Thoracic aorta (tissue), 2 donors: ENCODE measurements at regions not wholly inside any gene's neighbourhood (a gene's known extent, or its start where the extent isn't known, plus 50 kb on each side); places are given as distances from the start of the nearest gene placed in this dataset.
"Not testable (repeated sequence)": the region's sequence is repeated elsewhere in the genome, so short reads cannot be mapped to it uniquely, and the experiment has no call there.

Source experiments
- ATAC-seq: fragments of 150-250 bp; one replicate; pipeline ENCODE4 v1.8.0; 2017; ENCODE audit warnings: low read depth; ENCODE audit not compliant: insufficient number of reproducible peaks, low FRiP score
- DNase-seq: peaks from one replicate; pipeline ENCODE4 v3.0.0-alpha.2; 2020; ENCODE audit warnings: low spot score
- H3K27ac ChIP-seq, 2 donors: fragments of 200-600 bp; sonication (generic); 1 replicate in 1 of 2; 2 replicates in 1 of 2; pipeline ENCODE4 v1.5.1; 2016; ENCODE audit warnings: mild to moderate bottlenecking in 2 of 2, moderate library complexity in 2 of 2
- H3K27me3 ChIP-seq: fragments of 200-600 bp; sonication (generic); replicated peaks from 2 replicates; pipeline ENCODE4 v1.6.0; 2016; ENCODE audit warnings: mild to moderate bottlenecking; ENCODE audit not compliant: insufficient read depth
- H3K36me3 ChIP-seq: fragments of 200-600 bp; sonication (generic); one replicate; pipeline ENCODE4 v1.5.1; 2016
- H3K4me1 ChIP-seq, 2 donors: fragments of 200-600 bp; sonication (generic); 1 replicate in 1 of 2; 2 replicates in 1 of 2; pipeline versions ENCODE4 v1.5.1 to v1.6.0; 2016; ENCODE audit warnings: low read depth in 2 of 2, mild to moderate bottlenecking in 1 of 2; ENCODE audit not compliant: control insufficient read depth in 1 of 2
- H3K4me3 ChIP-seq: fragments of 200-600 bp; sonication (generic); 2 replicates; pipeline ENCODE4 v1.5.1; 2016; ENCODE audit warnings: mild to moderate bottlenecking
- H3K9me3 ChIP-seq: fragments of 200-600 bp; sonication (generic); 2 replicates; pipeline ENCODE4 v1.5.1; 2016
- TF ChIP-seq, protein P1 (sequence below): fragments of 200-600 bp; sonication (generic); IDR thresholded peaks from one replicate; pipeline ENCODE4 v1.5.1; 2019; ENCODE audit warnings: antibody characterized with exemption

DNA sequence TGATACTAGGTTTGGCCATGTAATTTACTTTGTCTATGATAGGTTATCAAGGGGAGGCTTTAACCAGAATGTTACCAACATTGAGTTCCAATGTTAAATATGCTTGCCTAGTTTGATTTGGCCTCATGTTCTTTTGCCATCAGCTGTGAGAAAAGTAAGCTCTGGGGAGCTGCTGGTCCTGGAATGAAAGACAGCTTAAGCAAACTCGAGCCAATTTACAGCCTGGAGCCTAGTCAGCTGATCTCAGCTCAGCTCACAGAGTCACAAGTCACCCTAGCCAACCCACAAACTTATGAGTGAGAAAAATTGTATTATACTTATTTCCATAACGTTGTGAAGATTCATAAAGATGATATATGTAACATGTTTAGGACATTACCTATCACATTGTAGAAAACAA is 426.7 kb downstream of the RWDD3 start:
- Histone ChIP-seq H3K9me3 (no peaks in the 10 kb centered on the region), H3K36me3 (no peaks in the 10 kb centered on the region), H3K27ac (no peak overlapping the region), H3K4me1 (peaks cover 10 to 17% of the 10 kb centered on the region in 2 donors), H3K4me3 (no peak overlapping the region), H3K27me3 (no peaks in the 10 kb centered on the region)
- ATAC-seq: no peak
- TF ChIP-seq, protein P1, sequence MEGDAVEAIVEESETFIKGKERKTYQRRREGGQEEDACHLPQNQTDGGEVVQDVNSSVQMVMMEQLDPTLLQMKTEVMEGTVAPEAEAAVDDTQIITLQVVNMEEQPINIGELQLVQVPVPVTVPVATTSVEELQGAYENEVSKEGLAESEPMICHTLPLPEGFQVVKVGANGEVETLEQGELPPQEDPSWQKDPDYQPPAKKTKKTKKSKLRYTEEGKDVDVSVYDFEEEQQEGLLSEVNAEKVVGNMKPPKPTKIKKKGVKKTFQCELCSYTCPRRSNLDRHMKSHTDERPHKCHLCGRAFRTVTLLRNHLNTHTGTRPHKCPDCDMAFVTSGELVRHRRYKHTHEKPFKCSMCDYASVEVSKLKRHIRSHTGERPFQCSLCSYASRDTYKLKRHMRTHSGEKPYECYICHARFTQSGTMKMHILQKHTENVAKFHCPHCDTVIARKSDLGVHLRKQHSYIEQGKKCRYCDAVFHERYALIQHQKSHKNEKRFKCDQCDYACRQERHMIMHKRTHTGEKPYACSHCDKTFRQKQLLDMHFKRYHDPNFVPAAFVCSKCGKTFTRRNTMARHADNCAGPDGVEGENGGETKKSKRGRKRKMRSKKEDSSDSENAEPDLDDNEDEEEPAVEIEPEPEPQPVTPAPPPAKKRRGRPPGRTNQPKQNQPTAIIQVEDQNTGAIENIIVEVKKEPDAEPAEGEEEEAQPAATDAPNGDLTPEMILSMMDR: no peak
- DNase-seq: no peak

DNA sequence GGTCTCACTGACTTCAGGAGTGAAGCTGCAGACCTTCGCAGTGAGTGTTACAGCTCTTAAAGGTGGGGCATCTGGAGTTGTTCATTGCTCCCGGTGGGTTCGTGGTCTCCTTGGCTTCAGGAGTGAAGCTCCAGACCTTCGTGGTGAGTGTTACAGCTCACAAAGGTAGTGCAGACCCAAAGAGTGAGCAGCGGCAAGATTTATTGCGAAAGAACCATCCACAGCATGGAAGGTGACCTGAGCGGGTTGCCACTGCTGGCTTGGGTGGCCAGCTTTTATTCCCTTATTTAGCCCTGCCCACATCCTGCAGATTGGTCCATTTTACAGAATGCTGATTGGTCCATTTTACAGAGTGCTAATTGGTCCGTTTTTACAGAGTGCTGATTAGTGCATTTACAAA is 429.5 kb downstream of the RWDD3 start:
- not testable (repeated sequence) for H3K27ac ChIP-seq, H3K9me3 ChIP-seq, DNase-seq, H3K4me3 ChIP-seq, H3K27me3 ChIP-seq, H3K36me3 ChIP-seq, ATAC-seq
- H3K4me1 ChIP-seq: peaks cover 10 to 17% of the 10 kb centered on the region in 2 donors

DNA sequence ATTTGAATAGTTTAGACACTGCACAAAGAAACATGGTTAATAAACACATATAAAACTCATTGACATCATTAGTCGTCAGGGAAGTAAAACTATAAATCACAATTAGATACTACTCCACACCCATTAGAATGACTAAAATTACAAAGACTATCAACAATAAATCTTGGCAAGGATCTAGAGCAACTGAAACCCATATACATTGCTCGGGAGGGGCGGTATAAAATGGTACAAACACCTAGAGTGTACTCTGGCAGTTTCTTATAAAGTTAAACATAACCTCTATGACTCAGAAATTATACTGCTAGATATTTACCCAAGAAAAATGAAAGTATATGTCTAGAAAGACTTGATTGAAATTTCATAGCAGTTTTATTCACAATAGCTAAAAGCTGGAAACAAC is 434.2 kb downstream of the RWDD3 start:
- H3K4me3 ChIP-seq: no peak overlapping the region
- DNase-seq (no peak), ATAC-seq (no peak)
- no peak overlapping the region for H3K27ac ChIP-seq
- TF ChIP-seq, protein P1: no peak
- no peaks in the 10 kb centered on the region for H3K36me3 ChIP-seq
- no peaks in the 10 kb centered on the region for H3K27me3 ChIP-seq
- no peaks in the 10 kb centered on the region for H3K9me3 ChIP-seq
- no peaks in the 10 kb centered on the region for H3K4me1 ChIP-seq

DNA sequence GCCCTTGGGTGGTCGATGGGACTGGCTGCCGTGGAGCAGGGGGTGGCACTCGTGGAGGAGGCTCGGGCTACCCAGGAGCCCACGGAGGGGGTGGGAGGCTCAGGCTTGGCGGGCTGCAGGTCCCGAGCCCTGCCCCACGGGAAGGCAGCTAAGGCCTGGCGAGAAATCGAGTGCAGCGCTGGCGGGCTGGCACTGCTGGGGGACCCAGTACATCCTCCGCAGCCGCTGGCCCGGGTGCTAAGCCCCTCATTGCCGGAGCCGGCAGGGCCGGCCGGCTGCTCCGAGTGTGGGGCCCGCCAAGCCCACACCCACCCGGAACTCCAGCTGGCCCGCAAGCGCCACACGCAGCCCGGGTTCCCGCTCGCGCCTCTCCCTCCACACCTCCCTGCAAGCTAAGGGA is 435.6 kb downstream of the RWDD3 start:
- ATAC-seq, H3K36me3 ChIP-seq: not testable (repeated sequence)

DNA sequence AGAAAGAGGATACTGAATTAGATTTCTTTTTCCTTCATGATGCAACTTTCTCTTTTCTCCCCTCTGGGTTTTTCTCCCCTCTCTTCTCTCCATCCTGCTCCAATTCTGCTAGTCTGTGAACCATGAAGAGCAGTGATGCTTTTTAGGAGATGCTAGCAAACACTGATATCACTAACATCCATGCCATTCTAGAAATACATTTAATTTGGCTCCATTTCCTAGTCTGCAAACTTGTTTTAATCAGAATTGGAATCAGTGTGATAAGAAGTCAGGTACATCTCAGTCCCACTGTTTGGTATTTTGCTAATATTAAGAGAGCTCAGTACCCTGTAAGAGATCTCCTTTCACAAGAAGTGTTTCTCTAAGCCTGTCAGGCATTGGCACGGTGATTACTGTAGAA is 437.1 kb downstream of the RWDD3 start:
- H3K4me1 ChIP-seq: no peaks in the 10 kb centered on the region
- H3K27ac ChIP-seq: no peak overlapping the region
- H3K4me3 ChIP-seq: no peak overlapping the region
- ATAC-seq (no peak), DNase-seq (no peak)
- H3K36me3 ChIP-seq: no peaks in the 10 kb centered on the region
- TF ChIP-seq, protein P1: no peak
- H3K27me3 ChIP-seq: no peaks in the 10 kb centered on the region
- H3K9me3 ChIP-seq: no peaks in the 10 kb centered on the region

More for the DNA sequence above, 435.6 kb downstream of the RWDD3 start:
- not testable (repeated sequence) for DNase-seq, H3K27ac ChIP-seq, H3K9me3 ChIP-seq, H3K4me1 ChIP-seq, H3K4me3 ChIP-seq, H3K27me3 ChIP-seq

DNA sequence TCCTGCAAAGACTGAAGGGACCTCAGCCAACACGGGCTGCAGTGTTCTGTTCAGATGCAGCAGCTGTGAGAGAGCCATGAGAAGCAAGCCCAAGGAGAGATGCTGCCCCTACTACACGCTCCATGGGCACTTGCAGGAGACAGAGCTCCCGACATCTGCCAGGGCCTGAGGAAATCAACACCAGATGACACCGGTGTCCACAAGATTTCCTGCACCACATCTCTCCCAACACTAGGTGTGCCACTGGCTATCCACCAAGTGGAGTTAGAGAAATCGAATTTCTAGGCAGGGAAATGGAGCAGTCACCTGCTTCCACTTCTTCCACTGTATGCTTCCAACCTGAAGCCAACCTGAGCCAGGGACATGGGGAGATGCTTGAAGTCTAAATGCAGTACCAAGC is 445.3 kb downstream of the RWDD3 start:
- no peaks in the 10 kb centered on the region for H3K4me1 ChIP-seq
- no peak for DNase-seq
- no peak overlapping the region for H3K4me3 ChIP-seq
- TF ChIP-seq, protein P1: no peak
- H3K9me3 ChIP-seq: no peaks in the 10 kb centered on the region
- no peaks in the 10 kb centered on the region for H3K36me3 ChIP-seq
- no peak overlapping the region for H3K27ac ChIP-seq
- ATAC-seq: no peak
- no peaks in the 10 kb centered on the region for H3K27me3 ChIP-seq
